ENCODE measurements at regions not wholly inside any gene's neighbourhood (a gene's known extent, or its start where the extent isn't known, plus 50 kb on each side); places are given as distances from the start of the nearest gene placed in this dataset.

- Histone ChIP-seq H2BK12ac (ENCODE audit: low read depth, low read length) (no peak overlapping the region), H3K4ac (replicated peaks; ENCODE audit: insufficient read length, low read depth, low read length) (no peak overlapping the region), H3K9me3 (ENCODE audit: insufficient read depth in 2 of 2, low read depth in 1 of 2, low read length in 1 of 2) (peaks cover 3 to 5% of the 10 kb centered on the region in 2 experiments; a peak in 2 of 4 replicates), H3K27me3 (replicated peaks in 1 of 4; ENCODE audit: control insufficient read depth in 3 of 4, extremely low read depth in 1 of 4, insufficient read depth in 3 of 4, low read length in 3 of 4) (no peaks in the 10 kb centered on the region), H3K23ac (ENCODE audit: insufficient read length) (no peak overlapping the region), H3K56ac (replicated peaks; ENCODE audit: insufficient read length, low read depth, low read length) (no peak overlapping the region), H2AK5ac (ENCODE audit: low read depth, low read length) (no peak overlapping the region), H3K79me2 (ENCODE audit: control insufficient read depth in 1 of 2, insufficient read depth in 2 of 2, low read length in 2 of 2) (no peaks in the 10 kb centered on the region), H4K20me1 (replicated peaks in 1 of 2; ENCODE audit: control insufficient read depth in 1 of 2, insufficient read depth in 2 of 2, low read length in 2 of 2) (no peaks in the 10 kb centered on the region), H2BK120ac (replicated peaks; ENCODE audit: low read depth, low read length) (no peak overlapping the region), H3K27ac (ENCODE audit: low read depth, low read length) (no peak overlapping the region), H2BK20ac (ENCODE audit: low read length) (no peak overlapping the region), H2BK5ac (ENCODE audit: low read depth, low read length) (no peak overlapping the region), H3K4me1 (replicated peaks in 1 of 4; ENCODE audit: control insufficient read depth in 3 of 4, insufficient read depth in 4 of 4, low read length in 3 of 4) (no peaks in the 10 kb centered on the region), H4K8ac (ENCODE audit: extremely low read depth, insufficient read depth, low read length) (no peak overlapping the region), H2AFZ (ENCODE audit: low read length) (no peak overlapping the region), H3K23me2 (ENCODE audit: low read depth, low read length) (no peaks in the 10 kb centered on the region), H2BK15ac (ENCODE audit: low read length) (no peak overlapping the region), H3K36me3 (ENCODE audit: control insufficient read depth in 2 of 4, insufficient read depth in 4 of 4, low read length in 3 of 4) (no peaks in the 10 kb centered on the region; a peak in 1 of 8 replicates), H3K18ac (ENCODE audit: extremely low read depth, low read length) (no peak overlapping the region), H3K14ac (ENCODE audit: insufficient read length) (no peak overlapping the region), H4K5ac (ENCODE audit: insufficient read length, low read depth, low read length) (no peak overlapping the region), H3K79me1 (ENCODE audit: low read depth, low read length) (no peaks in the 10 kb centered on the region), H3K4me3 (ENCODE audit: extremely low read depth in 1 of 4, insufficient read depth in 2 of 4, low read depth in 3 of 4, low read length in 4 of 4) (no peak overlapping the region), H3K9ac (replicated peaks in 1 of 4; ENCODE audit: extremely low read depth in 1 of 4, low read depth in 3 of 4, low read length in 3 of 4) (no peak overlapping the region), H3K4me2 (ENCODE audit: insufficient read depth in 1 of 2, low read depth in 2 of 2, low read length in 2 of 2) (no peak overlapping the region), H4K91ac (replicated peaks; ENCODE audit: insufficient read length, low read length) (no peak overlapping the region)
- FAIRE-seq (no peak), DNase-seq (ENCODE audit: low read depth in 1 of 2, low spot score in 2 of 2) (no peak)
- no peak for TF ChIP-seq SP2 (IDR thresholded peaks at IDR 0.05; ENCODE audit: low read length)
- TF ChIP-seq SIN3A (conservative IDR thresholded peaks at IDR 0.05 in 1 of 2, IDR thresholded peaks at IDR 0.05 in 1 of 2; ENCODE audit: low read depth in 1 of 2, low read length in 2 of 2), result no peak
- POLR2A ChIA-PET (ENCODE audit: partially characterized antibody), result no interaction called here
- CTCF ChIA-PET (ENCODE audit: partially characterized antibody), result no interaction called here
- 73% methylated on average over 1 of the region's 1 CpG; no CpG with 5 or more reads in 1 of the 2 experiments for WGBS, 2 experiments (ENCODE audit: extremely low coverage in 1 of 2, insufficient coverage in 1 of 2, insufficient read length in 1 of 2, insufficient replicate concordance in 2 of 2, low coverage in 1 of 2, low lambda C conversion rate in 2 of 2, missing lambda C conversion rate in 1 of 2)
Measured at GRCh38 chr1:80933346-80933745, 867.4 kb upstream of the ADGRL2 start.

Data from H1 (cell line).